NCI-H524 (cell line): ENCODE measurements at regions not wholly inside any gene's neighbourhood (a gene's known extent, or its start where the extent isn't known, plus 50 kb on each side); places are given as distances from the start of the nearest gene placed in this dataset.
"Not testable (repeated sequence)": the region's sequence is repeated elsewhere in the genome, so short reads cannot be mapped to it uniquely, and the experiment has no call there.

Source experiments
- DNase-seq, 2 experiments: peaks; one replicate each; lab custom pipeline; 2025; lab: John Stamatoyannopoulos, UW

DNA sequence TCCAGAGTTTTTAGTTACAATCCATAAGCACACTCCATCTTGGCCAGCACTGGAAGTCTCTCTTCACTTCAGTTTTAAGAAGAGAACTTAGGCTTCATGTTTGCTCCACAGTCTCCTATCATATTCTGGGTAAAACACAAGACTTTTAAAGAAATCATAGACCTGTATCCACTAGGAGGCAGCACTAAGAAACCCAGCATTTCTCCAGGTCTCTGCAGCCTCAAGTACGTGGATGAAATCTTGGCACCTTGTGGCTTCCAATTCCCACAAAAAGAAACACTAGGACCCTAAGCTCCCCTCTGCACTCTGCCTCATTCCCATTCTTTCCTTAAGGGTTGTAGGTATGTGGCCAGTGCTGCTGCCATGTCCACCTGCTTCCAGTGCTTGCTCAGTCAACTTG lies 367.3 kb upstream of the CASK start:
- peak in 1 of 2 experiments; percentile 1 for DNase-seq

- DNase-seq, result no peak
Observed at GRCh38 chrX:42289492-42290385, 366.4 kb upstream of the CASK start.

GRCh38 chrX:42285681-42286080 lies 362.3 kb upstream of the CASK start:
- not testable (repeated sequence) for DNase-seq

DNA sequence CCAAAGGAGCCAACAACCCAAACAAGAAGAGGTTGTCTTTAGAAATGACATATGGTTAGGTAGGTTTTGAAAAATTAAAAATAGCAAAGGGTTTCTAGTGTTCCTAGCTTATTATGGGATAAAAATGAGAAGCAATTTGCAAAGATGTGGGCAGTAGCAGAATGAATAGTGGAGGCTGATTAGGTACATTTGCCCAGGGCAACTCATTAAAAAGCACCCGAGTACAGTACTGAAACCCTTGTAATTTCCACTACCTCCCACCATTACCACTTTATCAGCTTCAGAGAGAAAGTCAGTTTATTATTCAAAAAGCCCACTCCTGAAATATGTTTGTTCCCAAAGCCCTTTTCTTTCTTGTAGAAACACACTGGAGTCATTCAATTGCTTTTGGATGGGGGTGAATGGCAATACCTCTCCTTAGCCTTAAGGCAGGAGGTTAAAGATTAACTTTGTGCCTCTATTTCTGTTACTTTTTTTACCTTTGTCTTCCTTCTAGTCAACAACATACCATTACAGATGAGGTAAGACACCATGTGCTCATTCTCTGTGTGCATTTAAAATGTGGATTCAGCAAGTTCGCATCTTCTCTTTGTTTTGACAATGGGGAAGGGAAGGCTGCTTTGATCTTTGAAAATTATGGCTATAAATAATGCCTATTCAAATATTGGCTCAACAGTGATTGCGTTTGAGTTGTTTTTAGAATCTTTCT lies 353.8 kb upstream of the CASK start:
- no peak for DNase-seq

DNA sequence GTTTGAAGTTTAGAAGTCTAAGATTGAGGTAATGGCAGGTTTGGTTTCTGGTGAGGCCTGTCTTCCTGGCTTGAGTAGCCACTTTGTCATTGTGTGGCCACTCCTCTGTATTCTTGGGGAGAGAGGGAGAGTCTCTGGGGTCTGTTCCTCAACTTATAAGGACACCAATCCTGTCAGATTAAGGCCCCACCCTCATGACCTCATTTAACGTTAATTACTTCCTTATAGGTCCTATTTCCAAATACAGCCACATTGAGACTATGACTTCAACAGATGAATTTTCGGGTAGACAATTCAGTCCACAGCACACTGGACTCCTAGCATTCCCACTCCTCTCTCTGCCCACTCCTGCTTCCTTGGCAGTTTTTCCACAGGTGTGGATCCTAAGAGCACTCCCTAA lies 350.8 kb upstream of the CASK start:
- no peak for DNase-seq

DNA sequence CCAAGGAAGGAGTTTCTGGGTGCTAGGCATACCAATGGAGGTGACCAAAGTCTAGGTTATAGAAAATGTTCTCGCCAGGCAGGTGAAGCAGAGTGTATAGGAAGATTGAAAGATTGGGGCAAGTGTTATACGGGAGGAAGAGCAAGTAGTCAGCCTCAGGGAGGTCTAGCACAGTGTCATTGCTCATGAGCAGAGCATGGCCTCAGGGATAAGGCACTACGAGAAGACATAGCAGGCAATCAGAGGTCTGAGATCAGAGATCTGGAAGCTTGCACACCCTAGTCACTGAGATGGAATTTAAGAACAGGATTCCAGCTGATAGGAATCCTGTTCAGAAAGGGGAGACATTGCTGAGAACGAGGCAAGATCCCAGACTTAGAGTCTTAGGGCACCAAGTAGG lies 350.0 kb upstream of the CASK start:
- DNase-seq, result no peak

DNA sequence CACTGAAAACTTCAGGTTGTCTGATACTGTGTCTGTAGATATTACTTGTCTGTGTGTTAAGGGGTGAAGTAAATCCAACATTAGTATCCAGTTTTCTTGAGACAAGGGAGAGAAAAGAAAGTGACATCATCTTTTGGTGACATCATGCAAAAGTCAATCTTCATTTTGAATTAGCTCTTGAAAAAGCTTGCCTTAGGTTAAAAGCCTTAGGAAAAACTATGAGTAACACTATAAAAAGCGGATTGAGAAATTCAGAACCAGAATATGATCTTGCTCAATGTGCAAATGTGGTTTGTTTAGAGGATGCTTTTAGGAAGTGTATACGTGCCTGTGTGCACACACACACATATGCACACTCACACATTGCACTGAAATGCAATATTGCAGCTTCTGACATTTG lies 345.8 kb upstream of the CASK start:
- DNase-seq, result no peak

GRCh38 chrX:42260854-42261253 lies 337.5 kb upstream of the CASK start:
- no peak for DNase-seq

- DNase-seq, result no peak
Observed at GRCh38 chrX:42248226-42248625, 324.9 kb upstream of the CASK start.

- DNase-seq, result no peak
Observed at GRCh38 chrX:42247241-42247640, 323.9 kb upstream of the CASK start.

GRCh38 chrX:42246814-42247213 lies 323.5 kb upstream of the CASK start:
- no peak for DNase-seq

- DNase-seq, result no peak
Observed at GRCh38 chrX:42242004-42242403, 318.6 kb upstream of the CASK start.

DNA sequence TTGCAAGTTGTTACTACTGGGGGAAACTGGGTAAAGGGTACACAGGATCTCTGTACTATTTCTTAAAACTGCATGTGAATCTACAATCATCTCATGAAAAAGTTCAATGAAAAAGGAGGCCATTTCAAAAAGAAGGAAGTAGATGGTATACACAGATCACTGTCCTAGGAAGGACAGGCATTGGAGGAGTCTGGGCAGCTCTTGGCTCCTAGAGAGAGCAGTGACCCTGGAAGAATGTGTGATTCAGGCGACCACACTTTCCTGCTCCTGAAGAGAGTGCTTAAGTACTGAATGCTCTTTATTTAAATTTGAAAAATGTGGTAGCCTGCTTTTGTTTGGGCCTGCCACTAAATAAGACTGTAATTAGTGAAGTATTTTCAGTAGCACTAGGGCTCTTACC lies 318.1 kb upstream of the CASK start:
- DNase-seq, result no peak

GRCh38 chrX:42237956-42238355 lies 314.6 kb upstream of the CASK start:
- DNase-seq, result no peak

DNA sequence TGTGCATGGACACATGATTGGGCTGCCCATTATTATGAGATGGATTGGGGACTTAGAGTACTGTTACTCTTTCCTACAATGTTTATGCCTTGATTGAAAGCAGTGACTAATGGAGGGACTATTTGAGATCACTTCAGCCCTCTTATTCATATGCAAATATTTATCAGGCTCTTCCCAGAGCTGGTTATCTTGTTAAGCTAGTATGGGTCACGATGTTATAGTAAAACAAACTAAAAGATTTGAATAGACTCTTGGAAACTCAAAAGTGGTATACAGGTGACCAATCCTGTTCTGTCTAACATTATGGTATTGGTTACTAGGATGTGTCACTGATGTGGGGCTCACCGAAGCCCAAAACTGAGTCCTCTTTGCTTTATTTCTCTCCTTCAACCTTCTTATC lies 306.2 kb upstream of the CASK start:
- no peak for DNase-seq

- DNase-seq, result no peak
Observed at GRCh38 chrX:42220666-42221065, 297.3 kb upstream of the CASK start.

- no peak for DNase-seq
Observed at GRCh38 chrX:42220083-42220482, 296.7 kb upstream of the CASK start.

DNA sequence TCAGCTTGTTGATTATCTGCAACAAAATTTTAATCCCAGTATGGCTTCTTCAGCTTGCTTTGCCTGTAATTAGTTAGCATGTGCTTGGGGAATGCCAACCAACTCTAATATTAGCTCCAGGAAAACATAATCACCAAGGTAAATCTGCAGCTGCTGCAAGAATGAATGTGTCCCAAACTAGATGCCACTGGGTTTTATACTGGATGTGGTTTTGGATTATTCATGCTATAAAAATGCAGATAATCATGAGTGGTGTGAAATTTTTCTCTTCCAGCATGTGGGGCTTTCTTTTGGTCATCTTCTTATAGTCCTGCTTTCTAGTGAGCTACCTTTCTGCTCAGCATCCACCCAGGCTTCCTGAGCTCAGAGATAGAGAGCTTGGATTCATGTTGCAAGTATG lies 295.9 kb upstream of the CASK start:
- no peak for DNase-seq

GRCh38 chrX:42195506-42195905 lies 272.2 kb upstream of the CASK start:
- no peak for DNase-seq

GRCh38 chrX:42189576-42189975 lies 266.2 kb upstream of the CASK start:
- DNase-seq, result no peak

- DNase-seq, result no peak
Observed at GRCh38 chrX:42188730-42189129, 265.4 kb upstream of the CASK start.

DNA sequence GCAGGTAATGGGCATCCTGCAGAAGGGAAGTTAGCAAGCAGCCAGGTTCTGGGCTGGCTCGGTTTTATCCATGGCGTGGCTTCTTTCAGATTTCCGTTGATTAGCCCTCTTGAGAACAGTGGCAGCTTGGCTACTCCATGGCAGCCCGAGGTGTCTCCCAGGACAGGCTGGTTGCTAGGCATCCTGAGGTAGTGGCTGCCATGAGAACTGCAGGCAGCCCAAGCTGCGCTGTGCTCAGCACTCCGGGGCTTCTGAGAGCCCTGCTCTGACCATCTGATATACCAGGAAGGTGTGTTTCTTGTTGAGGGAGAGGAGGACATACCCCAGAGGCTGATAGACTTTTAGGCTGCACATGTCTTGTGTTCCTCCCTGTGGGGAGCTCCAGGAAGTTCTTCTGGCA lies 253.4 kb upstream of the CASK start:
- peak; percentile 36 to 84 for DNase-seq

DNA sequence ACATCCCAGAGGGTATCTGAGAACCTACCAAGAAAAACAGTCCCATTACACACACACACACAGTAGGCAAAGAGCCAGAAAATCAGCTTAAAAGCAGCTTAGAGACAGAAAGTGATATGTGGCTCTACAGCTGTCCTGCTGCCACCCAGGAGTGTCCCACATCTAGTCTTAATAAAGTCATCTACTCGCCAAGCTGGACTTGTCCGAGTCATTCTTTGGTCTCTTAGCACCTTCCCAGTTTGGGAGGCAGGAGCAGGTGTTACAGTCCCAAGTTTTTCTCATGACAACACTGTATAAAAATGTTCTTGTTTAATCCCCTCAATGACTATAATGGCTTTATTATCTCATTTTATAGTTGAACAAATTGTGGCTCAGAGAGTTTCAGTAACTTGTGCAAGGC lies 252.5 kb upstream of the CASK start:
- DNase-seq, result peak; percentile 14 to 76
